CD14-positive monocyte (primary cell): ENCODE measurements at regions not wholly inside any gene's neighbourhood (a gene's known extent, or its start where the extent isn't known, plus 50 kb on each side); places are given as distances from the start of the nearest gene placed in this dataset.

Source experiments
- DNase-seq, 3 donors: peaks; one replicate each; pipeline ENCODE4 v3.0.0-alpha.2; 2011 to 2022
- H2AFZ ChIP-seq: 2 replicates; pipeline ENCODE4 v1.6.0; 2012; ENCODE audit warnings: mild to moderate bottlenecking, low read depth, low read length, inconsistent platforms; ENCODE audit not compliant: insufficient read depth, poor library complexity, severe bottlenecking
- H3K27ac ChIP-seq, 2 donors: 1 replicate in 1 of 2; 2 replicates in 1 of 2; pipeline ENCODE4 v1.5.1; 2012 to 2013; ENCODE audit warnings: low read length in 2 of 2, control low read depth in 1 of 2, inconsistent platforms in 1 of 2, low read depth in 1 of 2, mild to moderate bottlenecking in 1 of 2
- H3K27me3 ChIP-seq, 2 donors: one replicate each; pipeline versions ENCODE4 v1.6.0 to v1.6.1; 2011 to 2013; ENCODE audit warnings: low read length in 2 of 2; ENCODE audit not compliant: control insufficient read depth in 2 of 2, insufficient read depth in 2 of 2
- H3K36me3 ChIP-seq, 2 donors: replicated peaks in 1 of 2; 1 replicate in 1 of 2; 2 replicates in 1 of 2; pipeline versions ENCODE4 v1.5.1 to v1.6.1; 2012 to 2013; ENCODE audit warnings: low read length in 2 of 2, control low read depth in 1 of 2, inconsistent platforms in 1 of 2, mild to moderate bottlenecking in 1 of 2; ENCODE audit not compliant: insufficient read depth in 2 of 2, control insufficient read depth in 1 of 2
- H3K4me1 ChIP-seq, 2 donors: 1 replicate in 1 of 2; 2 replicates in 1 of 2; pipeline versions ENCODE4 v1.5.1 to v1.6.1; 2012 to 2013; ENCODE audit warnings: low read length in 2 of 2, control low read depth in 1 of 2, inconsistent platforms in 1 of 2, mild to moderate bottlenecking in 1 of 2, moderate library complexity in 1 of 2; ENCODE audit not compliant: insufficient read depth in 2 of 2, control insufficient read depth in 1 of 2
- H3K4me2 ChIP-seq: replicated peaks from 2 replicates; pipeline ENCODE3; 2012; ENCODE audit warnings: low read length, moderate library complexity, mild to moderate bottlenecking; ENCODE audit not compliant: poor library complexity, severe bottlenecking; ENCODE audit errors: extremely low read depth
- H3K4me3 ChIP-seq, 3 experiments: fragments of 200-600 bp in 1 of 3; sonication (generic) in 1 of 3; replicated peaks in 1 of 3; 1 replicate in 2 of 3; 2 replicates in 1 of 3; pipeline ENCODE4 v1.5.1; 2011 to 2013; ENCODE audit warnings: low read length in 3 of 3, mild to moderate bottlenecking in 3 of 3, control low read depth in 2 of 3, low read depth in 2 of 3, inconsistent platforms in 1 of 3, moderate library complexity in 1 of 3
- H3K79me2 ChIP-seq: 2 replicates; pipeline ENCODE4 v1.6.0; 2012; ENCODE audit warnings: mild to moderate bottlenecking, control low read depth, inconsistent platforms, low read length, moderate library complexity; ENCODE audit not compliant: insufficient read depth
- H3K9ac ChIP-seq: 2 replicates; pipeline ENCODE4 v1.6.0; 2017; ENCODE audit warnings: low read length, mild to moderate bottlenecking; ENCODE audit not compliant: insufficient read depth, poor library complexity, severe bottlenecking
- H3K9me3 ChIP-seq, 2 donors: replicated peaks in 1 of 2; 1 replicate in 1 of 2; 2 replicates in 1 of 2; pipeline versions ENCODE4 v1.5.1 to v1.6.1; 2012 to 2013; ENCODE audit warnings: low read length in 2 of 2, control low read depth in 1 of 2; ENCODE audit not compliant: control insufficient read depth in 1 of 2, insufficient read depth in 1 of 2
- H4K20me1 ChIP-seq: 2 replicates; pipeline ENCODE4 v1.6.0; 2012; ENCODE audit warnings: mild to moderate bottlenecking, low read length, control low read depth, moderate library complexity; ENCODE audit not compliant: insufficient read depth
- H3K27ac Mint-ChIP-seq, 7 donors: one replicate each; pipeline ENCODE4 v1.8.0; 2020; ENCODE audit warnings: mild to moderate bottlenecking in 7 of 7, mixed read lengths in 7 of 7, moderate library complexity in 6 of 7, inconsistent platforms in 2 of 7
- H3K27me3 Mint-ChIP-seq, 3 donors: one replicate each; pipeline ENCODE4 v1.8.0; 2021 to 2022; ENCODE audit warnings: low read depth in 3 of 3, mild to moderate bottlenecking in 3 of 3, mixed read lengths in 3 of 3, moderate library complexity in 3 of 3, inconsistent platforms in 1 of 3
- H3K36me3 Mint-ChIP-seq, 2 donors: one replicate each; pipeline ENCODE4 v1.8.0; 2020; ENCODE audit warnings: mixed read lengths in 2 of 2, inconsistent platforms in 1 of 2, mild to moderate bottlenecking in 1 of 2
- H3K4me1 Mint-ChIP-seq: one replicate; pipeline ENCODE4 v1.8.0; 2020; ENCODE audit warnings: mild to moderate bottlenecking, mixed read lengths
- H3K4me3 Mint-ChIP-seq, 2 donors: one replicate each; pipeline ENCODE4 v1.8.0; 2020; ENCODE audit warnings: mild to moderate bottlenecking in 2 of 2, mixed read lengths in 2 of 2, moderate library complexity in 1 of 2
- H3K9me3 Mint-ChIP-seq, 7 donors: one replicate each; pipeline ENCODE4 v1.8.0; 2020 to 2022; ENCODE audit warnings: mixed read lengths in 7 of 7, mild to moderate bottlenecking in 6 of 7, moderate library complexity in 6 of 7, inconsistent platforms in 2 of 7
- CTCF ChIP-seq: fragments of 200-600 bp; IDR thresholded peaks from one replicate; pipeline ENCODE4 v1.8.0; 2022; ENCODE audit warnings: antibody characterized with exemption, mild to moderate bottlenecking
- WGBS: methylation state at CpG from one replicate; pipeline ENCODE4 v1.1.5; 2013; ENCODE audit warnings: missing lambda C conversion rate; ENCODE audit not compliant: insufficient coverage; 5-methylcytosine and 5-hydroxymethylcytosine counted together
- intact Hi-C, 2 donors: fragments of 100-400 bp; cut with micrococcal nuclease; formaldehyde crosslinking; loops; one replicate each; pipeline versions ENCODE4 v1.15.0 to v1.15.1; 2023

GRCh38 chr6:131453803-131454202, 119.2 kb upstream of the ARG1 start:
- no peak for DNase-seq
- Mint-ChIP-seq H3K4me1 (no peaks in the 10 kb centered on the region), H3K27me3 (peaks cover 0 to 2% (median 0%) of the 10 kb centered on the region in 3 donors), H3K4me3 (no peak overlapping the region), H3K27ac (no peak overlapping the region), H3K36me3 (no peaks in the 10 kb centered on the region), H3K9me3 (peaks cover 0 to 2% (median 0%) of the 10 kb centered on the region in 7 donors)
- H3K9me3 ChIP-seq = no peaks in the 10 kb centered on the region
- no peak overlapping the region for H3K4me2 ChIP-seq
- no peaks in the 10 kb centered on the region for H4K20me1 ChIP-seq
- H3K9ac ChIP-seq = no peak overlapping the region
- no peaks in the 10 kb centered on the region for H3K4me1 ChIP-seq
- no peak overlapping the region for H3K4me3 ChIP-seq
- intact Hi-C loops = no loop called here
- whole genome bisulfite sequencing = 75% methylated on average over 2 of the region's 2 CpGs
- H3K27ac ChIP-seq = no peak overlapping the region
- no peaks in the 10 kb centered on the region for H3K36me3 ChIP-seq
- TF ChIP-seq CTCF = no peak
- no peak overlapping the region for H2AFZ ChIP-seq
- no peaks in the 10 kb centered on the region for H3K79me2 ChIP-seq
- no peaks in the 10 kb centered on the region for H3K27me3 ChIP-seq

DNA sequence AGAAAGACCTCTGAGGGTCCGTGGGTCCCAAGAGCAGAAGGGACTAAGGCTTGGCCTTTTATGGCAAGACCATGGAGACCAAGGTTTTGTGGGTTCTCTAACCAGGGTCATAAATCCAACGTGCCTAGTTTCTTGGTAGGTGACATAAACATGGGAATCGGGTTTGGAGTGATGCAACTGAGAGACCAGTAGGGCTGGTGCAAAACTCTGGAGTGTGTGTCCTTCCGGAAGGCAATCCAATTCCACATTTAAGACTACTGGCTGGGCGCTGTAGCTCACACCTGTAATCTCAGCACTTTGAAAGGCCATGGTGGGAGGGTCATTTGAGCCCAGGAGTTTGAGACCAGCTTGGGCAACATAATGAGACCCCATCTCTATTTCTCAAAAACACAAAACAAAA, 116.5 kb upstream of the ARG1 start:
- H3K9me3 Mint-ChIP-seq = peaks cover 0 to 2% (median 0%) of the 10 kb centered on the region in 7 donors
- no peak overlapping the region for H3K27ac Mint-ChIP-seq
- Histone ChIP-seq H3K36me3 (no peaks in the 10 kb centered on the region), H3K4me2 (no peak overlapping the region), H2AFZ (no peak overlapping the region), H3K4me1 (no peaks in the 10 kb centered on the region), H3K79me2 (no peaks in the 10 kb centered on the region), H3K27me3 (no peaks in the 10 kb centered on the region), H4K20me1 (no peaks in the 10 kb centered on the region), H3K4me3 (no peak overlapping the region), H3K9ac (no peak overlapping the region), H3K27ac (no peak overlapping the region), H3K9me3 (no peaks in the 10 kb centered on the region)
- 80% methylated on average over 3 of the region's 5 CpGs for WGBS
- no peak for DNase-seq
- no peaks in the 10 kb centered on the region for H3K36me3 Mint-ChIP-seq
- H3K4me1 Mint-ChIP-seq = no peaks in the 10 kb centered on the region
- H3K27me3 Mint-ChIP-seq = peaks cover 0 to 2% (median 0%) of the 10 kb centered on the region in 3 donors
- TF ChIP-seq CTCF = no peak
- intact Hi-C loops = no loop called here
- H3K4me3 Mint-ChIP-seq = no peak overlapping the region
